HG03354 (cell line): ENCODE measurements at regions not wholly inside any gene's neighbourhood (a gene's known extent, or its start where the extent isn't known, plus 50 kb on each side); places are given as distances from the start of the nearest gene placed in this dataset.
A peak's percentile ranks its signal among the peaks of the same experiment; 100 is the strongest.
"Not testable (repeated sequence)": the region's sequence is repeated elsewhere in the genome, so short reads cannot be mapped to it uniquely, and the experiment has no call there.

Experiments used
- ATAC-seq: cut with Tn5 transposase; IDR thresholded peaks from one replicate; pipeline ENCODE4 v1.9.1; 2021; ENCODE audit warnings: mild to moderate bottlenecking; ENCODE audit not compliant: unreplicated experiment, poor library complexity, severe bottlenecking

DNA sequence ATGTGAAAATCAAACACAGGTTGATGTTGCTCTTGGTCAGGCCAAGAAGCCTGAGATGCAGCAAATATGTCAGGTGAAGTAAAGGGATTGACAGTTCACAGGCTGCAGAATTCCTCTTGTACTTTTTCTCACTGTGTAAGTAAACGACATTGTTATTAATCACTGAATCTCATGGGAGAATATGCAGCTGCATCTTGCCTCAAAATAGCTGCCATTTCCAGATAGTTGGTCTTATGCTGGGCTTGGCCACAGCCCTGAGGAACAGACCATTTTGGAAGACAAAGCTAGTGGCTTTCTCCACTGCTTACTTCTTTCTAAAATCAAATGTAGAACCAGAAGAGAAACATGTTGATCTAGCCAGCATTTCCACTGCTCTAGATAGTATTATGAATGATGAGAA lies 403.4 kb upstream of the NR3C2 start:
- ATAC-seq, result no peak

DNA sequence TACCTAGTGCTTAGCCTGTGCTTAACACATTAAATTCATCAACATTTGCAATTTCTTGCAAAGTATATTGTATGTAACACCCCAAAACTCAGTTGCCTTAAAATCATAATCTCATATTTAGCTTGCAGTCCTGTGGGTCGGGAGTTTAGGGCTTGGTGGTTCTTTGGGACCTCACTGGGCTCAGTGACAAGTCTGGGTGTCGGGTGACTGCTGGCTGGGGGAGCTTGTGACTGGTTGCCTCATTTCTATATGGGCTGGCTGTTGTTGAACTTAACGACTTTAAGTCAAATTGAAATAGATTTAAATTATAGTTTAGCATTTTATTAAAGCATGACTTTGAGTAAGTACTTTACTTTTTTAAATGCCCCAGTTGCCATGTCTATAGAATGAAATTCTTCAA lies 401.4 kb upstream of the NR3C2 start:
- no peak for ATAC-seq

DNA sequence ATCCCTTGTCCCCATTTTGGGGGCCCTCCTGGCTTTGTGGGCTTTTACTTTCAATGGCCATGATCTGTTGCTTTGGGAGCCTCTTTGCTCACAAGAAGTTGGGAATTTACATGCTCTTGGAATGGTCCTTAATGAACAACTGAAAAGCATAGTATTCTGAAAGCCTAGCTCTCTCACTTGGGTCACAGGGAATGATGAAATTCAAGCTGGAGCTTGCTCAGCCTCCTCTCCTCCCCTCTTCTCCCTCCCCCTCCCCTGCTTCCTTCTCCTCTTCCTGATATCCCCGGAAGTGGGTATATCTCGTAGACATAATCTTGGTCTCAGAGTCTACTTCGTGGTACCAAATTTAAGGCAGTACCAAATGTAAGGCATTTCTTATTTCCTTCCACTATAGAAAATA lies 400.6 kb upstream of the NR3C2 start:
- no peak for ATAC-seq

DNA sequence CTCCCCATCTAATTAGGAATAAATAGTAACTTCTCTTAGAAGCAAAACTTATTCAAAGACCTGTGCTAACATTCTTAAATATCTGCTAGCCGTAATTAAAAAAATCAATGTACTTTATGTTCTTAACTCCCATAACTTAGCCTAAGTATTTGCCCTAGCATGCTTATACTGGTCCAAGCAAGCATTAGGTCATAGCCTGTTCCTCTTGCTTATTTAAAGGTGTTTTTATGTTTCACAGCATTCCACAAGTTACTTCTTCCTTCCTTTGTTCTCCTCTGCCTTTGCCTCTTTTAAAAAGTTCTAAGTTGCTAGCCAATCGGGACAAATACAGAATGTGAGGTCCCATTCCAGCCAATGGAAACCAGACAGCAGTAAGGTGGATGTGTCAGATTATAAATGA lies 395.4 kb upstream of the NR3C2 start:
- not testable (repeated sequence) for ATAC-seq

DNA sequence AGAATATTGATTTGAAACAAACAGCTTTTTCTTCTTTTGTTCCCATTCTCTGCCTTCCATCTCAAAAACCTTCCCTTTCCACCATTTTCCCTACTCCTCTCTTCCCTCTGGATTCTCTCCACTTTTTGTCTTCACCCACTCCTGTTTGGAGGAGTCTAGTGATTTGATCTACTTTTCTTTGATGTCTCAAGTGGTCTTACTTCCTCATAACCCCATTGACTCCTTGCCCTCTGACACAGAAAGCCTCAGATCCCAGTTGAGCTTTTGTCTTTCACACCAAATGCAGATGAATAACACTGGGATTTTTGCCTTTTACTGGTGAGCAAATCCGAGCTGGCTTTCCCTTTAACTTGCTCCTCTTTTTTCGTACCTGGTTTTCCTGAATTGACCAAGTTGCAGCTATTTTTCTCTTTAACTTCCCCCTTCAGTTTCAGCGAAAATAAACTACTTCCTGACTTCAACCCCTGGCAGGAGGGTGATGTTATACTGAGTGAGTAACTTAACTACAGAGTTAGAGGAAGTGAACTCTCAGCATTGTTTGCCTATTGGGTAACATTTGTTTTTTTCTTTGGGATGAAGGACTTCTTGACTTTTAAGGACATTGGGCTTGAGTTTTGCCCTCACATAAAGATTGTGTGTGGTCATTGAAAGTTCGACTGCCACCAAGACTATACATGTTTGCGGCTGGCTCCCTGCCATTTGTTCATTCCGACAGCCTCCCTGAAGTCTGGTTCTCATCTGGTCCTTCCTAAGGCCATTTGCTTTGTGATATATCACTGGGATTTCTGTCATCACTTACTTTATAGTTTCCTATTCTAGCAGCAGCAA lies 392.8 kb upstream of the NR3C2 start:
- ATAC-seq, result peak; percentile 65

DNA sequence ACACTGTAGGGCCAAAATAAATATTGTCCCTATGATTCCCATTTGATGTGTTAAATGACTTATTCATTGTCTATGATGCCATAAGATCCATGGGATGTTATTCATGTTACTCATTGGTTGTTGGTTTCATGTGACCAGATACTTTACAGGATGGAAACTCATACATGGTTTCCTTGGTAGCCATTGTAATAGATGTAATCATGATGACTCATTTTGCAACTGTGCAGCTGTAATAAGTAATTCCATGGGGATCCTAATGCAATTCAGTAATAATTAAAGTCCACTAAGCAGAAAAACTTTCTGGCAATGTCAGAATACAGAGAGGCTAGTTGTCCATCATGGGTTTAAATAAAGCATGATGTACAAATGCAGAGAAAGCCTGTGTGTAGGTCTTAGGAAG lies 389.7 kb upstream of the NR3C2 start:
- no peak for ATAC-seq

DNA sequence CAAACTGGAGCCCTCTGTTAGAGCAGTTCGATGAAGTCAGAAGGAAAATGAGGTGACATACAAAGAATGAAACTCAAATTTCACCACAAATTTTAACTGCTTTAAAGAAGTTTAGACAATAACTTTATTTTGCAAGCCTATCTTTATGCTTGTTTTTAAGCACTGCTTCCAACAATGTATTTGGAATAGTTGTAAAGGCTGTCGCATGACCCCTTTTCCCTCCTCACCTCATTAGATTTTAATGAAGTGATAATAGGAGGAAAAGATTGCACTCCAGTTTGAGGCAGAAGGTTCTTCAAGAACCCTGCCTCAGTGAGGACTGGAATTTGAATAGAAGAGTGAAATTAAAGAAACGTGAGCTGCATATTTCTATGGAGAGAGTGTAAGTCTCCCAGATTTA lies 386.1 kb upstream of the NR3C2 start:
- ATAC-seq, result no peak

DNA sequence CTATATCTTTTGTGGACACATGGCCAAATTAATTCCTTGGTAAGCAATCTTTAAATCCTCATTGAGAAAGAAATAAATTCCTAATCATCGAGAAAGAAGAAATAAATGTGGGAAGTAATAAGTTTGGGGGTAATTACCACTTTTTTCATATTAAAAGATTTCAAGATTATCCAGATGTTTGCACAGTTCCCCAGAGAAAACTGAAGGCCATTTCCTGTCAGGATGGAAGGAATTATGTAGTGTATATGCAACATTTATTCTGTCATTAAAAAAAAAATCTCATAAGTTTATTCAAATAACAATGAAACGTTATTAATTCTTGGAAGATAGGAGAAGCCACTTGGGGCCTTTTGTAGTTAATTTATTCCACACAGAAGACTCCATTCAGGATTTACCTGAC lies 385.6 kb upstream of the NR3C2 start:
- no peak for ATAC-seq

DNA sequence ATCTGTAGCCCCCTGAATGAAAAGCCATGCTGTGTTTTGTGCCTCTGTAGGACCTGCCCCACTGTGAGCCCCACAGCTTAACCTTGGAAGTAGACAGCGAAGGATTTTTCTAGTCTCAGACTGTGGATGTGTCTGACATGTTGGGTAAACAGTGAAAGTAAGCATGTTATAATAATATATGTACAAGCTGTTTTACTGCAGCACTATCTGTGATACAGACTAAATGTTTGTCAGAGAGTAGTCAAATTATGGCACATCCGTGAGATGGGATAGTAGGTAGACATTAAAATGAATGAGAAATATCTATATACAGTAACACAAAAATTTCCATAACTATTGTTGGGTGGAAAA lies 381.2 kb upstream of the NR3C2 start:
- ATAC-seq, result no peak

DNA sequence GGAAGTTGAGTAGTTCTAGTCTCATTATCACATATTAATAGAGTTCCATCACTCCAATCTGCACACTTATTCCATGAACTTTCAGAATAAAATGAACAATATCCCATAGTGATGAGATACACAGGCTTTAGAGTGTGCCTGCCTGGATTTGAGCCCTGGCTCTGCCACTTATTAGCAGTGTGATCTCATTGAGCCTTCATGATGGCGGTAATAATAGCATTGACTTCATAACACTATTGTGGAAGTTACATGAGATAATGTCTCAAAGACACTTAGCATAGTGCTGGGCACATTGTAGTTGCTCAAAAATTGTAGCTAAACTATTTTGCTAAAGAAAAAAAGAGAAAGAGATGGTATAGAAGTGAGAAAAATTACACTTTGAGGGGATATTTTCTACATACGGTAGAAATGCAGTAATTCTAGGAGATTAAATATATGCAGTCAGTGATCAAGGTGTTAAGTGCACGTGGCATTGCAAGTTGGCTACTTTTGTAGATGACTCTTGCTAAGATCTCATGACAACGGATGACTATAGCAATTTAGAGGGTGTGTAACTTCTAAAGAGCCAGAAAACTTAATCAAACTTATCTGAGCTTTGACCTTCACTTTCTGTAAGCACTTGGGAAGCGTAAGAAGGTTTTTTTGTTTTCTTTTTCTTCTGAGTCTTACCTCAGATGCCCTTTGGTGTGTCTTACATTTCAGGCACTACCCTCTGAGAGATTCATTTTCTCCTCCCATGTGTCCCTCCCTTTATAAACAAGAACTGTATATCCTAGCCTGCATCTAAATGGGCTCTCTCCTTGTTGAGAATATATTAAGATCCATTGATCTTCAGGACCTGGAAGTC lies 380.6 kb upstream of the NR3C2 start:
- no peak for ATAC-seq

DNA sequence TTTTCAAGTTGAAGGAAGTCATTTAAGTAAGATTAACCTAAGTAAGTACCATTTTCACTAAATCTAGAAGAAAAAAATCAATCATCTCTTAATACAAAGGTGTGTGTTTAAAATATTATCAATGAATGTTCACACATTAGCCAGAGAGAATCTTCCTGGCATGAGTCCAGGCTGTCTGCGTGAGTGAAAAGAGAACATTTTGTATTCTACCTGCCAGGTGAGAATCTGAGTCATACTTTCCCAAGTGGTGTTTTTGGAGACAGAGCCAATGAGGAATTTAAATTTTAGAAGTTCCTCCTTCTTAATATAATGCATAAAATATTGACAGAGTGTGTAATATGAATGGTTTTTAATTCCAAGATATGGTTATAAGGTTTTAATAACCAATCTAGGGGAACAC lies 371.8 kb upstream of the NR3C2 start:
- ATAC-seq, result no peak

DNA sequence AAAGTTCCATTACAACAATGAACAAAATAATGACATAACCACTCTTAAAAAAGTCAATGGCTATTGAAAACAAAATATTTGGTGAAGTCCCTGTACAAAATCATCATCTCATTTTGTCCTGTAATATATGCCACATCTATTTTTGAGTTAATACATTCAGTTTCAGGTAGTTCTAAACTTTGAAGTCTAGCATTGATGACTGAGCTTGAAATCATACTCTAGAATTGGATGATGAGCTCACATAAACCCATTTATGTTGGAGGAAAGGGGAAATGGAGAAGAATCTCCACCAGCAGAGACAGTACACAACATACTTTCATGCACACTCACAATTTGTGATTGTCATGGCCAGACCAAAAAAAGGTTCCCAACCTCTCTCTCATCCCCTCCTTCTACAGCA lies 371.1 kb upstream of the NR3C2 start:
- no peak for ATAC-seq

DNA sequence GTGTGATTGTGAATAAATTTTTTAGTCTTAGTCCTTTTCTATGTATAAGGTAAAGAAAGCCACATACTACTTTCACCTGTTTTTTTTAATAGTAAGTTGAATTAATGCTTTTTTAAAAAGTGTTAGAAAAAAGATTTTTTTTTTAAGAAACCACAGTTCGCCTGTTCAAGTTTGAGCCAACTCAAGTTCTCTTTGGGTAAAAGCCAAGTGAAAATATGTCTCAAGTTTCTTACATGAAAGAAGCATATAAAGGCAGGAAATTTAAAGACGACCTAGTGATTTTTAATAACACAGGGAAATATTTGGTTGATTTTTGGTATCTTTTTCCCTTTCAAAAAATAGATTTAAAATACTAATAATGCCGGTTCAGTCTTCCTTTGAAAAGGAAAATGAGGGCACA lies 369.9 kb upstream of the NR3C2 start:
- ATAC-seq, result no peak

DNA sequence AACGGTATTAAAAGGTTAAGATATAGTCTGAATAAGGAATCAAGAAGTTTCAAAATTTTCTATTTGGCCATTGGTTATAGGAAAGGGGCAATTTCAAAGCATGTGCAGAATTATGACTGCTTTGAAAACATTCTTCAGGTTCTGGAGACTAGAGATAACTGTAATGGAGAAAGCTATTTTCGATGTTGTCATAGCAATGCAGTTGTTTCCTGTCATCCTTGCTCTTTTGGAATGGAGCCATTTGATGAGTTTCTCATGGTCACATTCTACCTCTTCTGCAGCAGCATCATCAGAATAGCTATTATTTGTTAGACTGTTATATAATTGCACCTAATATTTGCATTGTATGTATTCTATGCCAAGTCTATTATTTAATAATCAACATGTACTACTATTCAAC lies 368.2 kb upstream of the NR3C2 start:
- ATAC-seq, result no peak

DNA sequence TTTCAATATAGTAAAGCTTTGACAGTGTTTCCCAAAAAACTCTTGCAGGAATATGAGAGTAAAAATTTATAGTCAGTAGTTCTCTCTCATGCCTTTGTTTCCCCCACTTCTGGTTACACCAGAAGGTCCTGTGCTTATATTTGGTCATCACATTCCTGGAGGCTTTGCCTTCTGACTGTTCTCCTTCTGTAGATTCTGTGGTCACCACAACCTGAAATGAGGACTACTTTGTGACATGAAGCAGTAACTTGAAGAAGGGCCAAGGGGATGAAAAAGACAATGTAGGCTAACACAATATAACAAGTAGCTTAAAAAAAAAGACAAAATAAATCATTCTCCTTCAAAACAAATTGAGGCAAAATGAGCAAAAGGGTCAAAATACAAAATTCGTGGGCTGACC lies 366.2 kb upstream of the NR3C2 start:
- ATAC-seq, result no peak

DNA sequence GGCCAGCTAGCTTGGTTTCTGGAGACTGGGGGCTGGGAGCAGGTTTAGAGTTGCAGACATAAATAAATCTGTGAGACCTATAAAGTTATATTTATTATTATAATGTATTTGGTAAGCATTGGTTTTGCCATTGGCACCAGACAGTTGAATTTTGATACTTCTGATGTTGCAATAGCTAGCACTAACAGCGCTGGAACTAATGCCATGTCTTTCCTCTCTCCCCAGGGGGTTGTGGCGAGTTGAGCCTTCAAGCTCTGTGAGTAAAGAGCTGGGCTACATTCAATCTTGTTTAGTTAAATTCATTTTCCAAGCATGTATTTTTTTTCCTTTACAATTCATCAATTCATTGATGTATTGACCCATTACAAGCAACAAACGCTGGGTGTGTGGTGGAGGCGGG lies 358.7 kb upstream of the NR3C2 start:
- ATAC-seq, result no peak

DNA sequence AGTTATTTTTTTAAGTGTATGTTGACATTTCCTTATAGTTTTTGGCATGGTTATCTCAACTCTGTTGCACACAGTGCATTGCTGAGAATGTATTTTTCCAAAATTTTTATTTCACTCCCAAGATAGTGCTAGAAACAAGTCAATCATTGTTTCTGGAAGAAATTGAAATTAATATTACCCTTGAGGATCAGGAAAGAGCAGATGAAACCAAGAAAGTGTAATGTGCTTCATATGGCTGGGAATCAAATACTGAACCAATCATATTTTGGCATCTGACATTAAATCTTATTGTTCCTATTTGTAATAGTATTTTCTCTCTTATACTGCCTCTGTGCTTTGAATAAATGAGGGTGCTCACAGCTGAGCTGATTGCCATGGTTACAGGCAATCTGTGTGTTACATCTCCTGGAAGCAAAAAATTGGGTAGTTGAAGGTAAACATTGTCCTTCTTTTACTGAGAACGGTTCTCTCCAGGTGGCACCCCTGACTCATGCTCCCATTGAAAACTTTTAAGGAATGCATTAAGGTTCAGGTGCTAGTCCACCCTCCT lies 358.2 kb upstream of the NR3C2 start:
- ATAC-seq, result no peak

DNA sequence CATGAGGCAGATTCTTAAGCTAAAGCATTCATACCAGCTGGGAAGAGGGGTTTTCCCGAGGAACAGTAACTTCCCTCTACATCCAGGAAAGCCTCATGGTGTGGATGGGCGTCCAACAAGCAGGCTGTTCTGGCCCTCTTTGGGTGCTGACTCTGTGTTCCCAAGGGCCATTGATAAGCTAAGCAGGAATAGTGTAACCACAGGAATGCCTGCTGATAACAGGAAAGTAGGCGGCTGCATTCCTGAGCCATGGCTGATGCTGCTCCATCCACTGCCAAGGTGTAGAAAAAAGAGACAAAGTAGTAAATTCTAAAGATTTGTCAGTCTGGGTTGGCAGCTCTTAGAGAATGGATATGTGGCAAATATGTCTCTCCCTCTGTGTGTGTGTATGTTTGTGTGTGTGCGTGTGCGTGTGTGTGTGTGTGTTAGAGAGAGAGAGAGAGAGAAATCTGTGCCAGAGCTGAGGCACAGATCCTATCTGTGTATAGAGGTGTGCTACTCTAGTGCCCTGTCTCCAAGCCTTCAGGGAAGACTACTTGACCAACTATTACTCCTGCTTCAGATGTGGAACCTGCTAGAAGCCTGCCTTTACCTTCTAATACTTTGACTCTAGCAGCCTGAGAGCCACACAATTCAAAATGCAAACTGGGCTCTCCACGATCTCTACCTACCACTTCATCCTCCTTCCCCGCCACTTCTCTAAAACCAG lies 353.1 kb upstream of the NR3C2 start:
- no peak for ATAC-seq

DNA sequence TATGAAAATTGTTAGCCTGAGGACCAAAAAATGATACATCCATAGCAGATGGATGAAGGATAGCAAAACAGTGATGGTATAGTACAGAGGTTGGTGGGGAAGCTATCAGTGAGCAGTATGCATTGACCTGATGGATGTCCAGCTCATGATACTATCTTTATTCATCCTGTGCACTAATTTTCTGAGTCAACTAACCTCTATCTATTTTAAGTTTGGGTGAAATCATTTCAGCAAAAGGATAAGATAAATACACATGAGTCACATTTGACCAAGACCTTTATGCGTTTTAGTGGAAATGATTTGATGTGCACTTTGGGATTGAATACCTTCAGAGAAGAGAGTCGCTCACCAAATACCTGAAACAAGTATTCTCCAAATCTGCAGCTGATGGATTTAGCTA lies 351.0 kb upstream of the NR3C2 start:
- ATAC-seq, result no peak

DNA sequence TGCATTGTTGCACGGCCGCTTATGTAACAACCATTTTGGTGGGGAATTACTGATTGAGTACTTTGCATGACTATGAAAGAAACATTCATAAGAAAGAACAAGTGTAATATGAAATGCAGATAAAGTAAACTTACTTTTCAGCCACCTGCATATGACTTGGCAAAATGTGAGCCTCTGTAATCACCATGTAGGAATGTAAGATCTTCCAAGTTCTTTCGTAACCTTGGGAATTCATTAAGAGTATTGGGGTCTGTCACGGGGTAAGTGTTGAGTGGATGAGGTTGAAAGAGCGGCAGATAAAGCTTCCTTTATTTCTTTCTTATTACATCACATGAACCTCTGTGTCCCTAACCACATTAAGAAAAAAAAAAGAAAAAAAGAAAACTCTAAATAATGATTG lies 348.5 kb upstream of the NR3C2 start:
- ATAC-seq, result no peak
